HG03442 (cell line): ENCODE measurements at regions not wholly inside any gene's neighbourhood (a gene's known extent, or its start where the extent isn't known, plus 50 kb on each side); places are given as distances from the start of the nearest gene placed in this dataset.

Experiments used
- ATAC-seq: cut with Tn5 transposase; IDR thresholded peaks from one replicate; pipeline ENCODE4 v1.9.1; 2021; ENCODE audit warnings: mild to moderate bottlenecking, moderate library complexity; ENCODE audit not compliant: unreplicated experiment

DNA sequence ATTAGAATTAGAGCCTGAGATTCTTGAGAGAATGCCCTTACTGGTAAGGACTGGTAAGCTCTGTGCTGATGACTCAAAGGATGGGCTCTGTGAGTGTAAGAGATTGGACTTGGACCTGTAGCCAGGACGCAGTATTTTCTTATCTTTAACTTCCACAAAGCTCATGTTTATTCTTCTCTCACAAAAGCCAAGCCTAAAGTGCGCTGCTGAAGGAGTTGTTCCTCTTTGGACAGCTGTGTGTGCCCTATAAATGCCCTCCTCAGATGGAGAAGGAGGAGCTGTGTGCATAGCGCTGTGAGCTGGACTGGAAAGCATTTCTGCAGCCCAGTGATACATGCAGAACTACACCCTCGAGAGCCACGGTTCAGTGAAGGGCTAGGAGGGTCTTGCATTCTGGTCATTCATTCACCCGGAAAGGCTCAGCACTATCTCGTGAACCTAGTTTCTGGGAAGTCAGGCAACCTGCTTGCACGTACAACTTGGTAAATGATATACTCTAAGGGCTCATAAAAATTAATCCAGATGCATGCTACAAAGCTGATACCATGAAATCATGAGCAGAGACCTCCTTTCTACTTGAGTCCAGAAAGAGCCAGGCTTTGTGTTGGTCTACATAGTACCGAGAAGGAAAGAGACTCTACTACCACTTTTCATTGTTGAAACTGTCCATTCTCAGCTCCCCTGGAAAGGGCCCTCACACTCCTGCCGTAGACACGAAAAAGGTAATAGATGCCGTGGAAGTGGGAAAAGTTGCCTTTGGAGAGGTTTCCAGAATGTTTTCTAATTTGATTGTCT, 103.0 kb upstream of the TBL1XR1 start:
- peak; percentile 65 for ATAC-seq

- ATAC-seq: peak; percentile 42
These were observed 103.6 kb upstream of the TBL1XR1 start for GRCh38 chr3:177300842-177301241.

- ATAC-seq: no peak
These were observed 109.0 kb upstream of the TBL1XR1 start for GRCh38 chr3:177306252-177306651.

GRCh38 chr3:177307391-177307790, 110.1 kb upstream of the TBL1XR1 start:
- no peak for ATAC-seq

- no peak for ATAC-seq
These were observed 110.5 kb upstream of the TBL1XR1 start for GRCh38 chr3:177307826-177308225.

- no peak for ATAC-seq
These were observed 111.0 kb upstream of the TBL1XR1 start for GRCh38 chr3:177308286-177308685.

DNA sequence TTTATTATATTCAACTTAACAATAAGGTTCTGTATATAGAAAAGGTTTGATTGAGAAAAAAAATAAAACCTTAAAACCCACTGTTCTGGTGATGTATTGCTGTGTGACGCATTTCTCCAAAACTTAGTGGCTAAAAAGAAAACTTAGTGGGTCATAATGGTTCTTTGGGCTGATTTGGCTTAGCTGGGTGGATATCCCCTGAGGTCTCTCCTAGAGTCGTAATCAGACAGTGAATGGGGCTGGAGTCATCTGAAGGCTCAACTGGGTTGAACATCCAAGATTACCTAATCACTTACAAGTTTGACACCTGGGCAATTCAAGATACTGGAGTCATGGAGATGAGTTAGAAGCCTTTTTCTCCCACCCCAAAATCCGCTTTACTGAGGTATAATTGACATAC, 111.6 kb upstream of the TBL1XR1 start:
- no peak for ATAC-seq

GRCh38 chr3:177312491-177312890, 115.2 kb upstream of the TBL1XR1 start:
- ATAC-seq: no peak

DNA sequence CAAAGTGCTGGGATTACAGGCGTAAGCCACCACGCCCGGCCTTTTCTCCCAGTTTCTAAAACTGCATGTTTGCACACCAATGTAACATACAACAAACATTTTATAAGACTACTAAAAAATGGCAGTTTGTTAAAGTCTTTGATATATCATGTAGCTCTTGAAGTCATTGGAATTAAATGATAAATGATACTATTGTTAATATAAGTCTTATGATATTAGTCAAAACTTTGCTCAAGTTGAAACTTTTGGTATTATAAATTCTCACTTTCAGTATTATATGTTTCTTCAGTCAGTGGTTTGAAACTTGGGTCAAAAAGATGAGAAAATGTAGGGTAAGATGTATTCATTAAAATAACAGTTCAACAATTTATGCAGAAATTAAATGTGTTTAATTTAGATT, 117.6 kb upstream of the TBL1XR1 start:
- peak; percentile 93 for ATAC-seq

DNA sequence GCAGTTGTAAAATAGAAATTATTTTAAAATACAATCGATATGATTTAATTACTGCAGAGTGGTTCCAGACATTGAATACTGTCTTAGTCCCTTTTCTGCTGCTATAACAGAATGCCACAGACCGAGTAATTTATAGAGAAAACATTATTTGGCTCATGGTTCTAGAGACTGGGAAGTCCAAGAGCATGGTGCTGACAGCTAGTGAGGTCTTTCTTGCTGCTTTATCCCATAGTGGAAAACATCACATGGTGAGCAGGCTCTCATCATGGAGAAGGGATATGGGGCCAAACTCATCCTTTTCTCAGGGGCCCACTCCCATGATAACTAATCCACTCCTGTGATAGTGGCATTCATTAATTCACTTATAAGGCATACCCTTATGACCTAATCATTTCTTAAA, 120.0 kb upstream of the TBL1XR1 start:
- no peak for ATAC-seq

DNA sequence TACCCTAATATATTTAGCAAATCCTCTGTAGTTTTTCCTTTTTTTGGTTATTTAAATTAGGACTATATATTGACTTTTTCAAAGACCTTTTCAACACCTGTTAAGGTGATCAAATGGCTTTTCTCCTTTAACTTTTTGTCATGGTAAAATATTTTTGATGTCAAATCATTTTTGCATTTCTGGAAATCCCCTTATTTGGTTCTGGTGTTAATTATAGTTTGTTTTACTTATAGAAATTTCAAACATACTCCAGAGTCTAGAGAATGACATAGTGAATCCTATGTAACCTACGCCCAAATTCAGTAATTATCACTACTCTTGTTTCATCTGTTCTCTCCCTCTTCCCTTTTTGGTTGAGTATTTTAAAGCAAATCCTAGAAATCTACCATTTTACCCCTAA, 121.3 kb upstream of the TBL1XR1 start:
- no peak for ATAC-seq

- ATAC-seq: peak; percentile 35
These were observed 123.5 kb upstream of the TBL1XR1 start for GRCh38 chr3:177320765-177321247.

DNA sequence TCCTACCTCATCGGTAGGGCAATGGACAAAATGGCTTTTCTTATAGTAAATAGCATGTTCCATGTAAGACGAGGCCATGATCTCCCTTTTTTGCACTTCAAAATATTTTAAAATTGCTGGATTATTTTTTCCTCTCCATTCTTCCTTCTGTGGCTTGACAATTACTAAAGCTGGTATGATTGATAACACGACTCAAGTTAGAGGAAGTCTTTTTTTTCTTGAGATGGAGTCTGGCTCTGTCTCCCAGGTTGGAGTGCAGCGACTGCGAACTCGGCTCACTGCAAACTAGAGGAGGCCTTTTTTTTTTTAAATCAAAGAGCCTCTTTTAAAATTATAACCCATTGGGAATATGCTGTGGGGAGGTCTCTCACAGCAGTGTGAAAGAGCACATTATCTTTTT, 124.5 kb upstream of the TBL1XR1 start:
- ATAC-seq: no peak

- ATAC-seq: no peak
These were observed 125.6 kb upstream of the TBL1XR1 start for GRCh38 chr3:177322881-177323280.

- ATAC-seq: no peak
These were observed 132.6 kb upstream of the TBL1XR1 start for GRCh38 chr3:177329854-177330253.

- ATAC-seq: no peak
These were observed 133.5 kb upstream of the TBL1XR1 start for GRCh38 chr3:177330779-177331178.

DNA sequence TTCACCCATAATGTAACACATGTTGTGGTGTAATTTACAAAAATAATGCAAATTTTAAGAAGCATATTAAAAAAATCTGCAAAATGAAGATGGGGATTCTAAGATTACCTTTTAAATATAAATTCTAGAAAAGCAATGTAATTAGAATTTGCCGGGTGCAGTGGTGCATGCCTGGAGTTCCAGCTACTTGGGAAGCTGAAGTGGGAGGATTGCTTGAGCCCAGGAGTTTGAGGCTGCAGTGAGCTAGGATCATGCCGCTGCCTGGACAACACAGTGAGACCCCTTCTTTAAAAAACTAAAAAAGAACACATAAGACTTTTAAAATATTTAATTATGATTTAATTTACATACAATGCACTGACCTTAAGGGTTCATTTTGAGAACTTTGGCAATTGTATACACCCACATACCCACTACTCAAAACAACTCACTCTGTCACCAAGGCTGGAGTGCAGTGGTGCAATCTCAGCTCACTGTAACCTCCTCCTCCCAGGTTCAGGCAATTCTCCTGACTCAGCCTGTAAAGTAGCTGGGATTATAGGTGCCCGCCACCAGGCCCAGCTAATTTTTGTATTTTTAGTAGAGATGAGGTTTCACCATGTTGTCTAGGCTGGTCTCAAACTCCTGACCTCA, 134.0 kb upstream of the TBL1XR1 start:
- no peak for ATAC-seq

GRCh38 chr3:177332955-177333354, 135.7 kb upstream of the TBL1XR1 start:
- ATAC-seq: no peak

DNA sequence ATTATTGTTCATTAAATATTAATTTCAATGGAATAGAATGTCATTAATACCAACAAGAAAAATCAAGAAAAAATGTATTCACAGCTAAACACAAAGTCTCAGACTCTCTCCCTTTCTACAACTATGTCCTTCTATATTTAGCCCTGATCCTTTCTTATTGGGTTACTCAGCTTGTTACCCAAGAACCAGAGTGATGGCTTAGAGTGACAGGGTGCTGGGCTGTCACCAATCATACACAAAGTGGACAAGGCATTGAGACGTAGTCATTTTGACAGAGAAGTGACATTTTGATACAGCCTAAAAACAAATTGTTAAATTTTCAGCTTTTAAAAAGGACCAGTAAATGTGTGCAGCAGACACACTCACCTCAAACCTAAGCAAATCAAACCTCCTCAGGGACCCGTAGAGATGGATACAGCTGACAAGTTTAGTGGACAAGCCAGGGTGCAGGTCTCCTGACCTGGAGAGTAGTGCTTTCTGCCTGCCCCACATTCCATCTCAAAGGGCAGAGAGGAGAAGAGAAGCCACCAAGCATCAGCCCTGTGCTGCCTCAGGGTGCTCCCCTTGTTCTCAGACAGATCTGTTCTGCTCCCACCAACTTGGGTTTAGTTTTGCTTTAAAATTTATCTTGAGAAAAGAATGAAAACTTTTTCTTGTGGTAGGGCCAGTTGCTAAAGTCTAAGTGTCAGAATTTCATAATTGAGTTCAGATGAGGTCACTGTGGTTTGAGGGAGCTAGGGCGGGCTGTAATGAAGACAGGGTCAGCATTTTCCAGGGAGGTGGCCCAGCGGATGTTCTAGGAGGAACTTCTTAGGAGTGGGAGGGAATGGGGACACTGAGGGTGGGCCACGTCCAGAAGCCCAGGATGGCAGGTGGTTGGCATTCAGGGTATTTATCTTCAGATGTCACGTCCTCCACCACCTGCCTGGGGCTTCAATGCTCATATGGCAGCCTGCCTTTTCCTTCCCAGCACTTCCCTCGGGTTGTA, 136.5 kb upstream of the TBL1XR1 start:
- no peak for ATAC-seq

- ATAC-seq: no peak
These were observed 137.5 kb upstream of the TBL1XR1 start for GRCh38 chr3:177334803-177335202.

GRCh38 chr3:177335728-177336127, 138.4 kb upstream of the TBL1XR1 start:
- ATAC-seq: no peak
